ENCODE measurements at regions not wholly inside any gene's neighbourhood (a gene's known extent, or its start where the extent isn't known, plus 50 kb on each side); places are given as distances from the start of the nearest gene placed in this dataset.

GRCh38 chr1:94646141-94646643 lies 104.6 kb upstream of the F3 start:
- Histone ChIP-seq H3K4me3 (ENCODE audit: low read length in 3 of 3) (no peak overlapping the region), H3K36me3 (ENCODE audit: control insufficient read depth in 2 of 3, insufficient read depth in 3 of 3, low read length in 3 of 3) (no peaks in the 10 kb centered on the region), H3K27ac (ENCODE audit: low read depth in 2 of 2, low read length in 2 of 2) (no peak overlapping the region), H3K9ac (ENCODE audit: low read length in 3 of 3) (no peak overlapping the region), H3K27me3 (ENCODE audit: control insufficient read depth, insufficient read depth, low read length) (no peaks in the 10 kb centered on the region), H3K9me3 (ENCODE audit: control insufficient read depth in 2 of 3, insufficient read depth in 1 of 3, low read length in 3 of 3) (no peaks in the 10 kb centered on the region), H3K4me1 (ENCODE audit: control insufficient read depth in 2 of 3, insufficient read depth in 2 of 3, low read depth in 1 of 3, low read length in 3 of 3) (peaks cover 0 to 3% (median 0%) of the 10 kb centered on the region in 3 donors)
- intact Hi-C loops (cut with DNase I): no loop called here
- no peak for FAIRE-seq
- TF ChIP-seq, protein P1, sequence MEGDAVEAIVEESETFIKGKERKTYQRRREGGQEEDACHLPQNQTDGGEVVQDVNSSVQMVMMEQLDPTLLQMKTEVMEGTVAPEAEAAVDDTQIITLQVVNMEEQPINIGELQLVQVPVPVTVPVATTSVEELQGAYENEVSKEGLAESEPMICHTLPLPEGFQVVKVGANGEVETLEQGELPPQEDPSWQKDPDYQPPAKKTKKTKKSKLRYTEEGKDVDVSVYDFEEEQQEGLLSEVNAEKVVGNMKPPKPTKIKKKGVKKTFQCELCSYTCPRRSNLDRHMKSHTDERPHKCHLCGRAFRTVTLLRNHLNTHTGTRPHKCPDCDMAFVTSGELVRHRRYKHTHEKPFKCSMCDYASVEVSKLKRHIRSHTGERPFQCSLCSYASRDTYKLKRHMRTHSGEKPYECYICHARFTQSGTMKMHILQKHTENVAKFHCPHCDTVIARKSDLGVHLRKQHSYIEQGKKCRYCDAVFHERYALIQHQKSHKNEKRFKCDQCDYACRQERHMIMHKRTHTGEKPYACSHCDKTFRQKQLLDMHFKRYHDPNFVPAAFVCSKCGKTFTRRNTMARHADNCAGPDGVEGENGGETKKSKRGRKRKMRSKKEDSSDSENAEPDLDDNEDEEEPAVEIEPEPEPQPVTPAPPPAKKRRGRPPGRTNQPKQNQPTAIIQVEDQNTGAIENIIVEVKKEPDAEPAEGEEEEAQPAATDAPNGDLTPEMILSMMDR (IDR thresholded peaks at IDR 0.05; ENCODE audit: borderline replicate concordance, extremely low read depth, insufficient read depth): no peak
- DNase-seq: no peak

DNA sequence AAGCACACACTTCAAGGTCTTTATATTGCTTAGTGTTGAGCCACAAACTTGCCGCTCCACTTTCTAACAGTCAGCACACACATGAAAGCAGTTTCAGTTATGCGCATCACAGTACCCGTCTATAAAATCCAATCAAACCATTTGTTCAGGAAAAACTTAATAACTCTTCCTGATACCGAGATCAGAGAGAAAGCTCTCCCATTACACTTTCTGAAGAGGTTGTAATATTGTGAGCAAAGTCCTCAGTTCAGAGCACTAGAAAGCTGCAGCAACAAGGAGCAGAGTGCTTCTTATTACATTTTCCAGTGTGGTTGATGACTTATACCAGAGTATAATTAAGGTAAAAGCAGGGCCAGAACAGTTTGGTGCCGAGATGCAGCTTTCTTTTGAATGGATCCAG lies 102.8 kb upstream of the F3 start:
- Histone ChIP-seq H3K27me3 (ENCODE audit: control insufficient read depth, insufficient read depth, low read length) (no peaks in the 10 kb centered on the region), H3K9ac (ENCODE audit: low read length in 3 of 3) (no peak overlapping the region), H3K27ac (ENCODE audit: low read depth in 2 of 2, low read length in 2 of 2) (no peak overlapping the region), H3K4me3 (ENCODE audit: low read length in 3 of 3) (no peak overlapping the region), H3K9me3 (ENCODE audit: control insufficient read depth in 2 of 3, insufficient read depth in 1 of 3, low read length in 3 of 3) (no peaks in the 10 kb centered on the region), H3K4me1 (ENCODE audit: control insufficient read depth in 2 of 3, insufficient read depth in 2 of 3, low read depth in 1 of 3, low read length in 3 of 3) (peaks cover 0 to 3% (median 0%) of the 10 kb centered on the region in 3 donors), H3K36me3 (ENCODE audit: control insufficient read depth in 2 of 3, insufficient read depth in 3 of 3, low read length in 3 of 3) (no peaks in the 10 kb centered on the region)
- TF ChIP-seq, protein P1 (IDR thresholded peaks at IDR 0.05; ENCODE audit: borderline replicate concordance, extremely low read depth, insufficient read depth): no peak
- FAIRE-seq: no peak
- no peak for DNase-seq
- intact Hi-C loops (cut with DNase I): no loop called here

DNA sequence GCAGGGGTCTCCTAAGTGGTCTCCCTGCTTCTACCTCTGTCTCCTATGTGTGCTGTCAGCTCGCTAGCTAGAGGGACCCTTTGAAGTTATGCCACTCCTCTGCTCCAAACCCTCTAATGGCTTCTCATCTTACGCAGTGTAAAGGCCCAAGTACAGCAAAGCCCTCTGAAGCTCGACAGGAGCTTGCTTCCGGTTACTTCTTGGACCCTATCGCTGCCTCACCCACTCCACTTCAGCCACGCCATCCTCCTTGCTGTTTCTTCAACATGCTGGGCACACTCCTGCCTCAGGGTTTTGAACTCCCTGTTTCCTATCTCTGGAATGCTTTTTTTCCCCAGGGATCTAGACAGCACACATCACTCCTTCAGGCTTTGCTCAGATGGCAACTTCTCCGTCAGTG lies 102.3 kb upstream of the F3 start:
- intact Hi-C loops (cut with DNase I): no loop called here

More for the DNA sequence above, 102.3 kb upstream of the F3 start:
- Histone ChIP-seq H3K4me1 (ENCODE audit: control insufficient read depth in 2 of 3, insufficient read depth in 2 of 3, low read depth in 1 of 3, low read length in 3 of 3) (peaks cover 0 to 3% (median 0%) of the 10 kb centered on the region in 3 donors), H3K27me3 (ENCODE audit: control insufficient read depth, insufficient read depth, low read length) (no peaks in the 10 kb centered on the region), H3K9ac (ENCODE audit: low read length in 3 of 3) (no peak overlapping the region), H3K4me3 (ENCODE audit: low read length in 3 of 3) (no peak overlapping the region), H3K36me3 (ENCODE audit: control insufficient read depth in 2 of 3, insufficient read depth in 3 of 3, low read length in 3 of 3) (no peaks in the 10 kb centered on the region), H3K9me3 (ENCODE audit: control insufficient read depth in 2 of 3, insufficient read depth in 1 of 3, low read length in 3 of 3) (no peaks in the 10 kb centered on the region), H3K27ac (ENCODE audit: low read depth in 2 of 2, low read length in 2 of 2) (no peak overlapping the region)
- TF ChIP-seq, protein P1 (IDR thresholded peaks at IDR 0.05; ENCODE audit: borderline replicate concordance, extremely low read depth, insufficient read depth): no peak
- DNase-seq (peak in 3 of 5 donors; percentile 31 to 52 (median 48)), FAIRE-seq (no peak)

All from kidney (tissue), 13 donors.